Esophagus (tissue), 2 donors: ENCODE measurements at regions not wholly inside any gene's neighbourhood (a gene's known extent, or its start where the extent isn't known, plus 50 kb on each side); places are given as distances from the start of the nearest gene placed in this dataset.

Experiments used
- H3K27ac ChIP-seq, 2 donors: one replicate each; pipeline ENCODE4 v1.5.1; 2013; ENCODE audit warnings: low read depth in 2 of 2, mild to moderate bottlenecking in 2 of 2, inconsistent platforms in 1 of 2, low read length in 1 of 2, moderate library complexity in 1 of 2
- H3K27me3 ChIP-seq, 2 donors: one replicate each; pipeline ENCODE4 v1.6.1; 2013; ENCODE audit warnings: low read length in 2 of 2, control low read depth in 1 of 2, mild to moderate bottlenecking in 1 of 2; ENCODE audit not compliant: insufficient read depth in 2 of 2, control insufficient read depth in 1 of 2
- H3K36me3 ChIP-seq, 2 donors: one replicate each; pipeline ENCODE4 v1.6.1; 2013; ENCODE audit warnings: low read length in 1 of 2; ENCODE audit not compliant: control insufficient read depth in 2 of 2, insufficient read depth in 2 of 2
- H3K4me1 ChIP-seq, 2 donors: one replicate each; pipeline ENCODE4 v1.6.1; 2013; ENCODE audit warnings: low read length in 1 of 2; ENCODE audit not compliant: control insufficient read depth in 2 of 2, insufficient read depth in 2 of 2
- H3K4me3 ChIP-seq, 2 donors: one replicate each; pipeline ENCODE4 v1.5.1; 2013; ENCODE audit warnings: low read length in 2 of 2, mild to moderate bottlenecking in 2 of 2, low read depth in 1 of 2, moderate library complexity in 1 of 2
- H3K9me3 ChIP-seq, 2 donors: one replicate each; pipeline ENCODE4 v1.6.1; 2013; ENCODE audit warnings: mild to moderate bottlenecking in 2 of 2, low read depth in 1 of 2, low read length in 1 of 2, moderate library complexity in 1 of 2; ENCODE audit not compliant: control insufficient read depth in 2 of 2, insufficient read depth in 1 of 2
- WGBS, 2 donors: extraction: QIAGEN DNeasy Blood & Tissue Kit; methylation state at CpG; one replicate each; pipeline ENCODE4 v1.1.7; 2013; 5-methylcytosine and 5-hydroxymethylcytosine counted together
- donor health status: healthy with polysubstance abuse.
- donor health status: Bipolar disorder and iron deficiency.

GRCh38 chr2:20557635-20558034, 93.3 kb downstream of the HS1BP3 start:
- Histone ChIP-seq H3K4me1 (peaks cover 6 to 12% of the 10 kb centered on the region in 2 donors), H3K27me3 (no peaks in the 10 kb centered on the region), H3K27ac (no peak overlapping the region), H3K36me3 (no peaks in the 10 kb centered on the region), H3K9me3 (no peaks in the 10 kb centered on the region), H3K4me3 (no peak overlapping the region)
- 90 to 92% methylated on average over 3 of the region's 3 CpGs for WGBS, 2 donors

GRCh38 chr2:20558391-20559150, 92.3 kb downstream of the HS1BP3 start:
- no peak overlapping the region for H3K4me3 ChIP-seq
- no peaks in the 10 kb centered on the region for H3K9me3 ChIP-seq
- H3K27me3 ChIP-seq = no peaks in the 10 kb centered on the region
- no peak overlapping the region for H3K27ac ChIP-seq
- H3K36me3 ChIP-seq = no peaks in the 10 kb centered on the region
- peaks cover 6 to 12% of the 10 kb centered on the region in 2 donors for H3K4me1 ChIP-seq
- WGBS, 2 donors = 93 to 96% methylated on average over 11 to 12 of the region's 12 CpGs

GRCh38 chr2:20559277-20559676, 91.6 kb downstream of the HS1BP3 start:
- Histone ChIP-seq H3K4me3 (no peak overlapping the region), H3K4me1 (peaks cover 6 to 12% of the 10 kb centered on the region in 2 donors), H3K9me3 (no peaks in the 10 kb centered on the region), H3K36me3 (no peaks in the 10 kb centered on the region), H3K27me3 (no peaks in the 10 kb centered on the region), H3K27ac (no peak overlapping the region)
- WGBS, 2 donors = 98 to 100% methylated on average over 3 of the region's 3 CpGs

- Histone ChIP-seq H3K4me1 (peaks cover 6 to 12% of the 10 kb centered on the region in 2 donors), H3K27me3 (no peaks in the 10 kb centered on the region), H3K4me3 (no peak overlapping the region), H3K27ac (no peak overlapping the region), H3K9me3 (no peaks in the 10 kb centered on the region), H3K36me3 (no peaks in the 10 kb centered on the region)
- 92 to 93% methylated on average over 1 of the region's 1 CpG for WGBS, 2 donors
Measured at GRCh38 chr2:20560011-20560410, 90.9 kb downstream of the HS1BP3 start.

GRCh38 chr2:20560891-20561636, 89.8 kb downstream of the HS1BP3 start:
- Histone ChIP-seq H3K27ac (no peak overlapping the region), H3K27me3 (no peaks in the 10 kb centered on the region), H3K4me3 (no peak overlapping the region), H3K9me3 (no peaks in the 10 kb centered on the region), H3K4me1 (peaks cover 6 to 12% of the 10 kb centered on the region in 2 donors), H3K36me3 (no peaks in the 10 kb centered on the region)
- 41 to 50% methylated on average over 5 of the region's 5 CpGs for whole genome bisulfite sequencing, 2 donors

GRCh38 chr2:20561637-20562454, 89.1 kb downstream of the HS1BP3 start:
- peaks cover 6 to 12% of the 10 kb centered on the region in 2 donors for H3K4me1 ChIP-seq
- WGBS, 2 donors = 60 to 67% methylated on average over 8 of the region's 8 CpGs

GRCh38 chr2:20562540-20563225, 88.2 kb downstream of the HS1BP3 start:
- no peaks in the 10 kb centered on the region for H3K36me3 ChIP-seq
- H3K27ac ChIP-seq = no peak overlapping the region
- no peak overlapping the region for H3K4me3 ChIP-seq
- 87 to 92% methylated on average over 14 of the region's 14 CpGs for WGBS, 2 donors
- peaks cover 6 to 12% of the 10 kb centered on the region in 2 donors for H3K4me1 ChIP-seq
- H3K27me3 ChIP-seq = no peaks in the 10 kb centered on the region
- no peaks in the 10 kb centered on the region for H3K9me3 ChIP-seq

More at GRCh38 chr2:20561637-20562454, 89.1 kb downstream of the HS1BP3 start:
- Histone ChIP-seq H3K27ac (no peak overlapping the region), H3K27me3 (no peaks in the 10 kb centered on the region), H3K9me3 (no peaks in the 10 kb centered on the region), H3K36me3 (no peaks in the 10 kb centered on the region), H3K4me3 (no peak overlapping the region)

GRCh38 chr2:20563251-20563650, 87.6 kb downstream of the HS1BP3 start:
- Histone ChIP-seq H3K27me3 (no peaks in the 10 kb centered on the region), H3K4me1 (peaks cover 6 to 12% of the 10 kb centered on the region in 2 donors), H3K27ac (no peak overlapping the region), H3K36me3 (no peaks in the 10 kb centered on the region), H3K9me3 (no peaks in the 10 kb centered on the region), H3K4me3 (no peak overlapping the region)
- 94% methylated on average over 3 of the region's 3 CpGs for WGBS, 2 donors

GRCh38 chr2:20563833-20564232, 87.1 kb downstream of the HS1BP3 start:
- Histone ChIP-seq H3K9me3 (no peaks in the 10 kb centered on the region), H3K4me3 (no peak overlapping the region), H3K4me1 (peaks cover 6 to 16% of the 10 kb centered on the region in 2 donors), H3K27me3 (no peaks in the 10 kb centered on the region), H3K36me3 (no peaks in the 10 kb centered on the region), H3K27ac (no peak overlapping the region)
- 54 to 71% methylated on average over 5 of the region's 5 CpGs for WGBS, 2 donors
